BLaER1 treated with 17β-estradiol and CSF1 and Interleukin-3, amounts not matched to agents 10 nM and 100 nM (cell line): ENCODE measurements at regions not wholly inside any gene's neighbourhood (a gene's known extent, or its start where the extent isn't known, plus 50 kb on each side); places are given as distances from the start of the nearest gene placed in this dataset.

Source experiments
- H3K27ac ChIP-seq, 11 experiments: shearing (Covaris generic); formaldehyde crosslinking; 2 replicates each; pipeline ENCODE4 v1.8.1; 2022
- H3K27me3 ChIP-seq, 11 experiments: shearing (Covaris generic); formaldehyde crosslinking; 2 replicates each; pipeline ENCODE4 v1.8.1; 2022
- H3K36me3 ChIP-seq, 11 experiments: shearing (Covaris generic); formaldehyde crosslinking; 2 replicates each; pipeline ENCODE4 v1.8.1; 2022
- H3K4me1 ChIP-seq, 10 experiments: shearing (Covaris generic); formaldehyde crosslinking; 2 replicates each; pipeline ENCODE4 v1.8.1; 2022
- H3K4me2 ChIP-seq, 11 experiments: shearing (Covaris generic); formaldehyde crosslinking; 2 replicates each; pipeline ENCODE4 v1.8.1; 2022
- H3K4me3 ChIP-seq, 10 experiments: shearing (Covaris generic); formaldehyde crosslinking; 2 replicates each; pipeline ENCODE4 v1.8.1; 2022
- H3K9ac ChIP-seq, 11 experiments: shearing (Covaris generic); formaldehyde crosslinking; 2 replicates each; pipeline ENCODE4 v1.8.1; 2022
- H3K9me3 ChIP-seq, 11 experiments: shearing (Covaris generic); formaldehyde crosslinking; replicated peaks in 1 of 11; 2 replicates each; pipeline ENCODE4 v1.8.1; 2022
- H4K20me1 ChIP-seq, 11 experiments: shearing (Covaris generic); formaldehyde crosslinking; 2 replicates each; pipeline ENCODE4 v1.8.1; 2022
- Cebpa-rat ChIP-seq, 11 experiments: shearing (Covaris generic); IDR thresholded peaks; 2 replicates each; pipeline ENCODE4 v1.8.1; 2022

DNA sequence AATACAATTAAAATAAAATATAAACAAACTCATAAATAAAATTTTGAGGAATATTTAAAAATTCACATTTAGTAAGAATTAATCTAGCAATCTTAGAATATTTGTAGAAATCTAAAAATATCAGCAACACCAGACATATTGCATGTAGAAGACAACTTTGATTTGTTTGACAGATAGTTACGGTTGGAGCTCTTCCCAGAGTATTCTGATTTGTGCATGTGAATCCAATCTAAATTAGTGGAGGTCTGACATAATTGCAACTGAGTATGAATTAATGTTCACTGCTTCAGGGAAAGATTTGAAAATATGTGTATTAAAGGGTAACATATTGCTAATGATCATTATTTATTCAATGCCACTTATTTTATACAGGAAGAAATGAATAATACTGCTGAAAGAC is 1546.2 kb downstream of the BRINP3 start:
- Histone ChIP-seq H4K20me1 (no peaks in the 10 kb centered on the region), H3K9me3 (no peaks in the 10 kb centered on the region), H3K27me3 (no peaks in the 10 kb centered on the region), H3K4me3 (no peak overlapping the region), H3K36me3 (no peaks in the 10 kb centered on the region), H3K27ac (no peak overlapping the region), H3K4me2 (no peak overlapping the region), H3K9ac (no peak overlapping the region), H3K4me1 (no peaks in the 10 kb centered on the region)
- no peak for TF ChIP-seq Cebpa-rat (IDR thresholded peaks at IDR 0.05)

DNA sequence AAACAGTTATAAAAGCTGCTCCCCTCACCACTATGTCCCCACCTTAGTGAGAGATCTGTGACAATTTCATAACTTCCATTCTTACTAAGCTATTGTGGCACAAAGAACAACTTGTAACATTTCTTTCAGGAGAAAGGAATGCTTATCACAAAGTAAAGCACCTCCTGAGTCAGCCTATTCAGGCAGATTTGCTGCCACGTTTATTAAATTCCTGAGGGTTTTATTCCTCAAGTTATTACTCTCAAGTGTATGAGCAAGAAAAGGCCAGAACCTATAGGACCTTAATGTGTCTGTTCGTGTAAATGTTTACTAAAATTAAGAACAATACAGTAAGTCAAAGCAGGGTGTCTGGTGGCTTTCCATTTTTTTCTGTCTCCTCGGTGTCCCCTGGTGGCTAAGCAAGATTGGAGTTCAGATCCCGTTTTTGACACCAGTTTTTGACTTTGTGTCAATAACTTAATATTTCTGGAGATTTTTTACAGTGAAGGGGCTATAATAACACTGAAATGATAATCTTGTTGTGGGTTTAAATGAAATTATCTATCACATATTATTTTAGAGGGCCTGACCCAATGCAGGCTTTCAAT is 1539.6 kb downstream of the BRINP3 start:
- H3K36me3 ChIP-seq, result no peaks in the 10 kb centered on the region
- no peak overlapping the region for H3K27ac ChIP-seq
- H3K4me1 ChIP-seq, result no peaks in the 10 kb centered on the region
- no peak overlapping the region for H3K4me2 ChIP-seq
- TF ChIP-seq Cebpa-rat (IDR thresholded peaks at IDR 0.05), result no peak
- no peaks in the 10 kb centered on the region for H3K27me3 ChIP-seq
- no peaks in the 10 kb centered on the region for H4K20me1 ChIP-seq
- no peaks in the 10 kb centered on the region for H3K9me3 ChIP-seq
- no peak overlapping the region for H3K9ac ChIP-seq
- H3K4me3 ChIP-seq, result no peak overlapping the region

DNA sequence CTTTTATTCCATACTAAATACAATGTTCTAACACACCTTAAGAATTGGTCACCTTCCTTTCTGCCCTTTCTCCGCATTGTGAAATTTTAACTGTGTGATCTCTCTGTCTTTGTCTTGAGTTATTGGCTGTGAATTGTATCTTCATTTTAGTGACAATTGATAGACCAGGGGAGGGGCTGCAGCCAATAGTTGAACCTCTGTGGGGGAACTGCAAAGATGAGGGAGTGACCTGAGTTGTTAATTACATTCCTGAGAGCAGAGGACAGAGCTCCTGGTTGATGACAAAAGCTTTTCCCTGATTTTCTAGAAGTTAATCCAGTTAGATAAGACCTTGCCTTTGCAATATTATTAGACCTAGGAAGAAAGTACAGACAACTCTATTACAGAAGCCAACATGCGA is 1535.7 kb downstream of the BRINP3 start:
- Histone ChIP-seq H3K27ac (no peak overlapping the region), H4K20me1 (no peaks in the 10 kb centered on the region), H3K9ac (no peak overlapping the region), H3K27me3 (no peaks in the 10 kb centered on the region), H3K4me1 (no peaks in the 10 kb centered on the region), H3K36me3 (no peaks in the 10 kb centered on the region), H3K4me2 (no peak overlapping the region), H3K9me3 (no peaks in the 10 kb centered on the region), H3K4me3 (no peak overlapping the region)
- TF ChIP-seq Cebpa-rat (IDR thresholded peaks at IDR 0.05), result no peak

DNA sequence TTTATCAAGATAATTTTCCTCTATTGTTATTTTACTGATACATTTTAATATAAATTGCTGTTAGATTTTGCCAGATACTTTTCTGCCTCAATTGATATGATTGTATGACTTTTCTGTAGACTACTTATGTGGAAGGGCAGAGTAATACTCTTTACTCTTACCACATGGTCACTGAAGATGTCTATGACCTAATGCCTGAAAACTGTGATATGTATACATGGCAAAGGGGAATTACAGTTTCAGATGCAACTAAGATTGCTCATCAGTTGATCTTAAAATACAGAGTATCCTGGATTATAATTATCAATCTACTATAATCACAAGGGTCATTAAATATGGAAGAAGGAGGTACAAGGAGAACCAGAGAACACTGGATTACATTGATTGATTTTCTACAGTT is 1528.0 kb downstream of the BRINP3 start:
- no peak for TF ChIP-seq Cebpa-rat (IDR thresholded peaks at IDR 0.05)
- H3K27me3 ChIP-seq, result no peaks in the 10 kb centered on the region
- no peaks in the 10 kb centered on the region for H3K4me1 ChIP-seq
- peaks cover 0 to 11% (median 0%) of the 10 kb centered on the region in 11 experiments; a peak in 3 of 22 replicates for H3K9me3 ChIP-seq
- no peaks in the 10 kb centered on the region for H3K36me3 ChIP-seq
- no peak overlapping the region for H3K9ac ChIP-seq
- no peak overlapping the region for H3K27ac ChIP-seq
- no peaks in the 10 kb centered on the region for H4K20me1 ChIP-seq
- no peak overlapping the region for H3K4me3 ChIP-seq
- H3K4me2 ChIP-seq, result no peak overlapping the region

DNA sequence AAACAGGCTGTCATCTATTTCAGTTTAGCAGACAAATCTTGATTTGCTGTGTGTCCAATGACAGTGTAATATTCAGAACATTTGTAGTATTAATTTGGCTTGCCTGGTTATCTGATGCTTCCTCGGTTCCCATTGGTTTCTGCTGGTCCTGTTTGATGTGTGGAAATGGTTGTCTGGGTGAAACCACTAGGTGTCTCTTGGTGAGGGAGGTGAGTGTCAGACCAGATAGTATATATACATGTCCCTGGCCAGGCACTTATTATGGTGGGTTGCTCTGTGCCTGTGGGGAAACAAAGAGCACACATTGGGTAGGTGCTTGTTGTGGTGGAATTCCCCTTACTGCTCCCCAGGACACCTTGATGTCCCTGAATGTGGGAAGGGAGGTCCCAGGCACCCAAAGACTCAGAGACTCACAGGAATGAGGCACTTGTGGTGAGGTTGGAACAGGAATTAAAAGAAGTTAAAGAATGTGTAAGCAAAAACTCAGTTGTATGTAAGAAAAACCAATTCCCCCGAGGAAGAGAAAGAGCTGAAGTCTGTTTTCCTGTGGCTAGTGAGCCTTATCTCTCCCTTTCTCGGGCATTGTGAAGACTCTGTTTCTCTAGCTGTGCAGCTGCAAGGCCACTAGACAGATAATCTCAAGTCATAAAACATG is 1519.1 kb downstream of the BRINP3 start:
- no peaks in the 10 kb centered on the region for H3K36me3 ChIP-seq
- H3K4me3 ChIP-seq, result no peak overlapping the region
- peak overlapping the region in 10 of 11 experiments; percentile 8 to 75 (median 50); a peak in 15 of 22 replicates for H3K4me2 ChIP-seq
- H3K9me3 ChIP-seq, result peaks cover 0 to 39% (median 8%) of the 10 kb centered on the region in 11 experiments; a peak in 15 of 22 replicates
- no peak overlapping the region for H3K27ac ChIP-seq
- no peak overlapping the region for H3K9ac ChIP-seq
- TF ChIP-seq Cebpa-rat (IDR thresholded peaks at IDR 0.05), result no peak
- peaks cover 0 to 43% (median 13%) of the 10 kb centered on the region in 10 experiments; a peak in 13 of 20 replicates for H3K4me1 ChIP-seq
- no peaks in the 10 kb centered on the region for H4K20me1 ChIP-seq
- H3K27me3 ChIP-seq, result no peaks in the 10 kb centered on the region

DNA sequence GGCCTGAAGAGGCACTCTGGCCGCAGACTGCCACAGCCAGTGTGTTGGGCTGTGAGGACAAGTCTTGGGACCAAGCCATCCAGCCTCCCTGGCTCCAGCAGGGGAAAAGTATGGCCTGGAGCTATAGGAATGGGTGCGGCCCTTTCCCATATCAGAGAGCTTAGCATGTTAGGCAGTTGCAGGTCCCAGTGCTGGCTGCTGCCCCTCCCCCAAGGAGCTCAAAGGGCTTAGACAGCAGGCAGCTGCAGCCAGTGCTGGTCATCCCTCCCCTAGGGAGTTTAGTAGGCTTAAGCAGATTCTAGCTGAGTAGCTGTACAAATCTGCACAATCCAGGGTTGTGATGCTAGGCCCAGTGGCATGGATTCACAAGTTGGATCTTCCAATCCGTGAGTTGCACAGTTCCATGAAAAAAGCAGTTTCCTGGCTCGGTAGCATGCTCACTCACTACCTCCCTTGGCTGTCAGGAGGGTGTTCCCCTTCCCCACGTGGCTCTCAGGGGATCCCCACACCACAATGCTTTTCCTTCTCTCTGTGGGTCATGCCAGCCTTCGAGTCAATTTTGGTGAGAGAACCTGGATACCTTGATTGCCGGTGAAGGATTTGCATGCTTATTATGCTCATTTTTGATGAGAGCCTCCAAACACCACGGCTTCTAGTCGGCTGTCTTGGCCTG is 1490.8 kb downstream of the BRINP3 start:
- H3K27ac ChIP-seq, result no peak overlapping the region
- H3K27me3 ChIP-seq, result no peaks in the 10 kb centered on the region
- peaks cover 0 to 5% (median 0%) of the 10 kb centered on the region in 10 experiments; a peak in 3 of 20 replicates for H3K4me1 ChIP-seq
- H3K9me3 ChIP-seq, result peaks cover 0 to 5% (median 0%) of the 10 kb centered on the region in 11 experiments; a peak in 6 of 22 replicates
- TF ChIP-seq Cebpa-rat (IDR thresholded peaks at IDR 0.05), result no peak
- no peak overlapping the region for H3K4me3 ChIP-seq
- no peak overlapping the region; a peak in 2 of 22 replicates for H3K4me2 ChIP-seq
- H3K36me3 ChIP-seq, result no peaks in the 10 kb centered on the region
- no peak overlapping the region for H3K9ac ChIP-seq
- no peaks in the 10 kb centered on the region for H4K20me1 ChIP-seq

DNA sequence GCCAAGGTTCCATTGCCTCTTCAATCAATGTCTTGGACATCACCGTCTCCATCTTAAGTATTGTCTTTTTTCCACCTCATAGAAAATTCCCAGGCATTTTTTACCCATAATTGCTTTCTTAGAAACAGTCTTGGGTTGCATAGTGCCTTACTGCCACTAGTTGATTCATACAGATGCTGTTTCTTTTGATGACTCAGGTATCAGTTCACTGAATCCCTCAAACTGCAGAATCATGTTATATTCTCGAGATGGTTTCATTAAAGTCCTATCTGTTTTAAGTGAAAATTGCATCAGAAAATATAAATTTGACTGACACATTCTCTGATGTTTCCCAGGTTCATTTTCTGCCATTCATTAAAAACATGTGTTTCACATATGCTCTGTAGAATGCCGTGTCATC is 1489.1 kb downstream of the BRINP3 start:
- Histone ChIP-seq H3K27ac (no peak overlapping the region), H3K27me3 (no peaks in the 10 kb centered on the region)

DNA sequence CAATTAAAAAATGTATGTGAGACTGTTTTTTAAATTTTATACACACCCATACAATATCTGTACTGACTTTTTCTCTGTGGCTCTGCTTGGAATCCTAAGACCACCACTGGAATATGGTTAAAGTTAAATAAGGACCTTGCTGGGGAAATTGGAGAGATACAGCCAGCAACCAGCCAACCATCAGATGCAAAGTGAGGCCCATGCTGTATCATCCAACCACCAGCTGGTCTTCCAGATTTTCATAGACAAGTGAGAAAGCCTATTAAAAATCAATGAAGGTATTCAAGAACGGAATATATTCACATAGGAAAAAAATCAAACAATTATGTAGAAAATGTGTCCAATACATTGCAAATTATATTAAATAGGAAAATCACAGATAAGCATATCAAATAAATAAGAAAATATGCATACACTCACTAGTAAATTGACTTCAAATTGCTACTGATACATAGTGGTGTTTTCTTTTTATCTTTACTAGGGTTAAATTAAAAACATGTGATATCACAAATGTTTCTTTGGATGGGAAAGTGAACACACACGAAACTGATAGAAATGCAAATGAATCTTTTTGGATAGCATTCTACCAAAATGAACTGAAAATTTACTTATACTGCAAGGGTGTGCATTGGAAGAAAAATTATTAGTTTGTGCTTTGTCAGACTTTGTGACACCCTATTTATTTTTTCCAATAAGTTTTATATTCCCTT is 1486.3 kb downstream of the BRINP3 start:
- H3K27me3 ChIP-seq, result no peaks in the 10 kb centered on the region
- no peak overlapping the region for H3K9ac ChIP-seq
- no peak overlapping the region for H3K4me3 ChIP-seq
- H4K20me1 ChIP-seq, result no peaks in the 10 kb centered on the region
- TF ChIP-seq Cebpa-rat (IDR thresholded peaks at IDR 0.05), result no peak
- H3K36me3 ChIP-seq, result no peaks in the 10 kb centered on the region
- H3K9me3 ChIP-seq, result 0 out of 22 replicates have a peak, but pooled peaks cover 0 to 4% (median 0%) of the 10 kb centered on the region in 11 experiments
- peaks cover 0 to 5% (median 0%) of the 10 kb centered on the region in 10 experiments; a peak in 3 of 20 replicates for H3K4me1 ChIP-seq
- no peak overlapping the region for H3K4me2 ChIP-seq
- H3K27ac ChIP-seq, result no peak overlapping the region

More for the DNA sequence above, 1489.1 kb downstream of the BRINP3 start:
- H3K4me1 ChIP-seq, result peaks cover 0 to 5% (median 0%) of the 10 kb centered on the region in 10 experiments; a peak in 3 of 20 replicates
- H3K9ac ChIP-seq, result no peak overlapping the region
- no peak for TF ChIP-seq Cebpa-rat (IDR thresholded peaks at IDR 0.05)
- no peak overlapping the region for H3K4me3 ChIP-seq
- no peak overlapping the region for H3K4me2 ChIP-seq
- no peaks in the 10 kb centered on the region for H4K20me1 ChIP-seq
- H3K9me3 ChIP-seq, result peaks cover 0 to 5% (median 0%) of the 10 kb centered on the region in 11 experiments; a peak in 5 of 22 replicates
- H3K36me3 ChIP-seq, result no peaks in the 10 kb centered on the region

DNA sequence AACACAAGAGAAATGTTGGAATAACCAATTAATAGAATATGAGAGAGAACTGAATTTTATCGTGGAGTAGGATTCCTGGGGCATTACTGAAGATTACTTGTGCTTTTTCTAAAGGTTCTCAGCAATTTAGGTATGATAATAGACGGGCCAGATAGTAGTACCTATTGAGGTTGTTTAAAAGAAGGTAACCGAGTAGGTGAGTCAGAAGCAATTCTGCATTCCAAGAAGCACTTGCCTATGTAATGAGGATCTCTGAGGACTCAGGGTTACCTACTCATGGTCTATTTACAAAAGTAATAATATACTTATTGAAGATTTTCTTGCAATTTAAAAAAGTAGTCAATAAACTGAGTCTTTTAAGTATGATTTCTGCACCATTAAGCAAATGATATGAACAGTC is 1469.8 kb downstream of the BRINP3 start:
- Histone ChIP-seq H3K4me1 (no peaks in the 10 kb centered on the region), H3K27me3 (no peaks in the 10 kb centered on the region), H3K9ac (no peak overlapping the region), H3K4me3 (no peak overlapping the region), H3K9me3 (no peaks in the 10 kb centered on the region), H3K4me2 (no peak overlapping the region), H3K36me3 (no peaks in the 10 kb centered on the region), H3K27ac (no peak overlapping the region), H4K20me1 (no peaks in the 10 kb centered on the region)
- no peak for TF ChIP-seq Cebpa-rat (IDR thresholded peaks at IDR 0.05)
